HL-60 (cell line): ENCODE measurements at regions not wholly inside any gene's neighbourhood (a gene's known extent, or its start where the extent isn't known, plus 50 kb on each side); places are given as distances from the start of the nearest gene placed in this dataset.

Experiments
- DNase-seq, 2 experiments: peaks; one replicate each; pipeline ENCODE4 v3.0.0-alpha.2; 2010 to 2020; ENCODE audit warnings: low read depth in 1 of 2, low spot score in 1 of 2
- H3K27ac ChIP-seq: fragments of 250-450 bp; sonication (Bioruptor Pico); replicated peaks from 2 replicates; pipeline ENCODE4 v1.5.1; 2020; ENCODE audit warnings: mild to moderate bottlenecking, moderate library complexity
- H3K27me3 ChIP-seq: fragments of 250-450 bp; sonication (Bioruptor Pico); 2 replicates; pipeline ENCODE4 v1.5.1; 2021; ENCODE audit warnings: mild to moderate bottlenecking, moderate library complexity; ENCODE audit not compliant: insufficient read depth, poor library complexity, severe bottlenecking
- H3K4me3 ChIP-seq: replicated peaks from 2 replicates; pipeline ENCODE4 v1.5.1; 2011; ENCODE audit warnings: mild to moderate bottlenecking, control low read depth, low read length; ENCODE audit not compliant: insufficient read depth
- GABPA ChIP-seq: IDR thresholded peaks from 2 replicates; pipeline ENCODE4 v1.6.1; 2012; ENCODE audit warnings: low read depth
- POLR2AphosphoS5 ChIP-seq: IDR thresholded peaks from 2 replicates; pipeline ENCODE4 v1.6.1; 2012; ENCODE audit warnings: low read depth
- SPI1 ChIP-seq: IDR thresholded peaks from 2 replicates; pipeline ENCODE4 v1.6.1; 2012; ENCODE audit warnings: low read depth, mild to moderate bottlenecking, borderline replicate concordance
- TF ChIP-seq, protein P1 (sequence below): IDR thresholded peaks from one replicate; pipeline ENCODE4 v1.5.1; 2011; ENCODE audit warnings: low read length, control low read depth, inconsistent platforms; ENCODE audit not compliant: insufficient read depth
- TF ChIP-seq, protein P2 (sequence below): IDR thresholded peaks from 2 replicates; pipeline ENCODE4 v1.6.1; 2012; ENCODE audit warnings: low read depth; ENCODE audit not compliant: insufficient replicate concordance

DNA sequence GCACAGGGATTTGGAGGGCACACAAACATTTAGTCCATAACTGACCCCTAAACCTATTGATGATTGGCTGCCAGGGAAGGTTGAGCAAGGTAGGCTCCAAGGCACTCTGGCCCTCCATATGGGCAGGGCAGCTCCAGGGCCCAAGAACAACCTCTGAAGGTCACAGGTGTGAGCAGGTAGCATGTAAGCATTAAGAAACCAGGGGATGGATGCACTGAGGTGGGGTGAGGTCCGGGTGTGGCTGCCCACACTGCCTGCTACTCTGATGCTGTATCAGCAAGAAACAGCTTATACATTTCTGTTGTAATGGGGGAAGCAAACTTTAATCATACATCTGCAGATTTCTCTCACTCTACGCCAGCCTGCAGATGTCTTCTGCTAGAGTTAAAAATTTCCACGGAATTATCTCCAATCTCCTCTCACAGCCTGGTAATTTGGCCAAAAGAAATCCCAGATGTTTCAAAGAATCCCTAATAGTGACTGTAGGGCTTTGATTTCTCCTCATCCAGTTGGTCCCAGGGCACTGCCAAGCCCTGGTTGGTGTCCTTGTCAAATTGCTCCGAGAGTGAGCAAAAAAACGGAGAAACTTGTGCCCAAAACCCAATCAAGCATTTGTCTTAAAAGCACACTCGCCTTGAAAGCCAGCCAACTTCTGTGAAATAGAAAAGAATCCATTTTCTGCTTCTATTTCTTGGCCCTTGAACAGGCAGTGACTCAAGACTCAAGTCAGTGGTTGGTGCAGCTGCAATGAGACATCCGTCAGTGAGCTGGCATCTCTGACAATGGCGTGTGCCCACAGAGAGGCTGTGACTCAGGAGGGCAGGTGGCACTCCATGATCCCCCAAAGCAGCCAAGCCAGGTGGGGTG, 72.5 kb upstream of the MRI1 start:
- TF ChIP-seq, protein P1, sequence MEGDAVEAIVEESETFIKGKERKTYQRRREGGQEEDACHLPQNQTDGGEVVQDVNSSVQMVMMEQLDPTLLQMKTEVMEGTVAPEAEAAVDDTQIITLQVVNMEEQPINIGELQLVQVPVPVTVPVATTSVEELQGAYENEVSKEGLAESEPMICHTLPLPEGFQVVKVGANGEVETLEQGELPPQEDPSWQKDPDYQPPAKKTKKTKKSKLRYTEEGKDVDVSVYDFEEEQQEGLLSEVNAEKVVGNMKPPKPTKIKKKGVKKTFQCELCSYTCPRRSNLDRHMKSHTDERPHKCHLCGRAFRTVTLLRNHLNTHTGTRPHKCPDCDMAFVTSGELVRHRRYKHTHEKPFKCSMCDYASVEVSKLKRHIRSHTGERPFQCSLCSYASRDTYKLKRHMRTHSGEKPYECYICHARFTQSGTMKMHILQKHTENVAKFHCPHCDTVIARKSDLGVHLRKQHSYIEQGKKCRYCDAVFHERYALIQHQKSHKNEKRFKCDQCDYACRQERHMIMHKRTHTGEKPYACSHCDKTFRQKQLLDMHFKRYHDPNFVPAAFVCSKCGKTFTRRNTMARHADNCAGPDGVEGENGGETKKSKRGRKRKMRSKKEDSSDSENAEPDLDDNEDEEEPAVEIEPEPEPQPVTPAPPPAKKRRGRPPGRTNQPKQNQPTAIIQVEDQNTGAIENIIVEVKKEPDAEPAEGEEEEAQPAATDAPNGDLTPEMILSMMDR, result no peak
- TF ChIP-seq GABPA (no peak), POLR2AphosphoS5 (no peak), SPI1 (no peak)
- TF ChIP-seq, protein P2, sequence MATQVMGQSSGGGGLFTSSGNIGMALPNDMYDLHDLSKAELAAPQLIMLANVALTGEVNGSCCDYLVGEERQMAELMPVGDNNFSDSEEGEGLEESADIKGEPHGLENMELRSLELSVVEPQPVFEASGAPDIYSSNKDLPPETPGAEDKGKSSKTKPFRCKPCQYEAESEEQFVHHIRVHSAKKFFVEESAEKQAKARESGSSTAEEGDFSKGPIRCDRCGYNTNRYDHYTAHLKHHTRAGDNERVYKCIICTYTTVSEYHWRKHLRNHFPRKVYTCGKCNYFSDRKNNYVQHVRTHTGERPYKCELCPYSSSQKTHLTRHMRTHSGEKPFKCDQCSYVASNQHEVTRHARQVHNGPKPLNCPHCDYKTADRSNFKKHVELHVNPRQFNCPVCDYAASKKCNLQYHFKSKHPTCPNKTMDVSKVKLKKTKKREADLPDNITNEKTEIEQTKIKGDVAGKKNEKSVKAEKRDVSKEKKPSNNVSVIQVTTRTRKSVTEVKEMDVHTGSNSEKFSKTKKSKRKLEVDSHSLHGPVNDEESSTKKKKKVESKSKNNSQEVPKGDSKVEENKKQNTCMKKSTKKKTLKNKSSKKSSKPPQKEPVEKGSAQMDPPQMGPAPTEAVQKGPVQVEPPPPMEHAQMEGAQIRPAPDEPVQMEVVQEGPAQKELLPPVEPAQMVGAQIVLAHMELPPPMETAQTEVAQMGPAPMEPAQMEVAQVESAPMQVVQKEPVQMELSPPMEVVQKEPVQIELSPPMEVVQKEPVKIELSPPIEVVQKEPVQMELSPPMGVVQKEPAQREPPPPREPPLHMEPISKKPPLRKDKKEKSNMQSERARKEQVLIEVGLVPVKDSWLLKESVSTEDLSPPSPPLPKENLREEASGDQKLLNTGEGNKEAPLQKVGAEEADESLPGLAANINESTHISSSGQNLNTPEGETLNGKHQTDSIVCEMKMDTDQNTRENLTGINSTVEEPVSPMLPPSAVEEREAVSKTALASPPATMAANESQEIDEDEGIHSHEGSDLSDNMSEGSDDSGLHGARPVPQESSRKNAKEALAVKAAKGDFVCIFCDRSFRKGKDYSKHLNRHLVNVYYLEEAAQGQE, result no peak
- H3K4me3 ChIP-seq, result no peak overlapping the region
- H3K27ac ChIP-seq, result no peak overlapping the region
- H3K27me3 ChIP-seq, result no peaks in the 10 kb centered on the region
- DNase-seq, result no peak

DNA sequence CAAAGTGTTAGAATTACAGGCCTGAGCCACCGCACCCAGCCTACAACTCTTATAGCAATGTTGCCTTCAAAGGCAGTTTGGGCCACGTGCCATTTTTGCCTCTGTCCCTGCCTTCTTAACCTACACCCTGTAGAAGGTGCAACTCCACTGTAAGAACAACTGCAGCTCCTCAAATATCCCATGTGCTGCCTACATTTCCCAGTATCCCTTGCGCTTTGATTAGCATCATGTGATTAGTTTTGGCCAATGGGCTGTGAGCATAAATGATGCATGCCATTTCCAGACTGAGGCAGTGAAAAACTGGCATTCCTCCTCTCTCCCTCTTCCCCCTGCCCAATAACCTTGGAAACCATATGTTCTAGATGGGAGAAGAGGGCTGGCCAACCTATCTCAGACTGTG, 75.2 kb upstream of the MRI1 start:
- TF ChIP-seq SPI1 (no peak), POLR2AphosphoS5 (no peak), GABPA (no peak)
- TF ChIP-seq, protein P2, result no peak
- TF ChIP-seq, protein P1, result no peak
- DNase-seq, result no peak
- Histone ChIP-seq H3K27ac (no peak overlapping the region), H3K27me3 (no peaks in the 10 kb centered on the region), H3K4me3 (no peak overlapping the region)

DNA sequence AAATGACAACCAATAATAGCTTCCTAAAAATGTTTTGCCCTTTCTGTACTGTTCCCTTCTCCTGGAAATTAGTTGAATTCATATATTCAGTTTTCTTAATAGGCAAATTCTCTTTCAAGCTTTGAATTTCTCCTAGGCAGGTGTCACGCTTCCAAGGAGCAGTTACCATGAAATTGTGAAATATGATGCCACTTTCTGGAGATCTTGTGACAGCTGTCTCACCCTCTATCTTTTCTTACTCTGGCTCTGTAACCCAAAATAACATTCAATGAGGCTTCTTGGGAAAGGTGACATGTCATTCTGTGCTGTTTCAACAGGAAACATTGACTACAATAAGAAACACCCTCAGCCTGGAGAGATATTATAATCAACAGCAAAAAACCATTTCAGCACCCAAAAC, 80.3 kb upstream of the MRI1 start:
- no peak for DNase-seq
- TF ChIP-seq, protein P1, result no peak
- TF ChIP-seq POLR2AphosphoS5 (no peak), SPI1 (no peak), GABPA (no peak)
- TF ChIP-seq, protein P2, result no peak
- no peak overlapping the region for H3K27ac ChIP-seq
- H3K27me3 ChIP-seq, result no peaks in the 10 kb centered on the region
- no peak overlapping the region for H3K4me3 ChIP-seq
